T-helper 2 cell treated with Interferon-gamma antibody and Interleukin-4, amounts not matched to agents 100 ng/mL and 5 ng/mL, for 36 hours (primary cell): ENCODE measurements at regions not wholly inside any gene's neighbourhood (a gene's known extent, or its start where the extent isn't known, plus 50 kb on each side); places are given as distances from the start of the nearest gene placed in this dataset.
"Not testable (repeated sequence)": the region's sequence is repeated elsewhere in the genome, so short reads cannot be mapped to it uniquely, and the experiment has no call there.

ENCODE experiments used
- intact Hi-C: fragments of 100-400 bp; cut with micrococcal nuclease; formaldehyde crosslinking; loops from one replicate; pipeline ENCODE4 v1.15.1; 2023

GRCh38 chr10:117492504-117492903, 50.0 kb upstream of the EMX2 start:
- intact Hi-C loops: no loop called here

- intact Hi-C loops: no loop called here
These were observed 54.5 kb upstream of the EMX2 start for GRCh38 chr10:117488004-117488403.

- intact Hi-C loops: no loop called here
These were observed 55.9 kb upstream of the EMX2 start for GRCh38 chr10:117486606-117487005.

- intact Hi-C loops: no loop called here
These were observed 59.4 kb upstream of the EMX2 start for GRCh38 chr10:117483056-117483590.

GRCh38 chr10:117481011-117481410, 61.5 kb upstream of the EMX2 start:
- intact Hi-C loops: not testable (repeated sequence)

- intact Hi-C loops: no loop called here
These were observed 62.4 kb upstream of the EMX2 start for GRCh38 chr10:117480097-117480496.

- intact Hi-C loops: no loop called here
These were observed 64.4 kb upstream of the EMX2 start for GRCh38 chr10:117477961-117478670.

GRCh38 chr10:117477211-117477947, 65.2 kb upstream of the EMX2 start:
- intact Hi-C loops: no loop called here

GRCh38 chr10:117476716-117477115, 65.8 kb upstream of the EMX2 start:
- intact Hi-C loops: no loop called here

GRCh38 chr10:117476281-117476680, 66.3 kb upstream of the EMX2 start:
- intact Hi-C loops: no loop called here

- intact Hi-C loops: no loop called here
These were observed 69.7 kb upstream of the EMX2 start for GRCh38 chr10:117472872-117473271.

GRCh38 chr10:117471344-117471874, 71.1 kb upstream of the EMX2 start:
- intact Hi-C loops: no loop called here

GRCh38 chr10:117470733-117471132, 71.8 kb upstream of the EMX2 start:
- intact Hi-C loops: no loop called here

GRCh38 chr10:117468665-117469064, 73.9 kb upstream of the EMX2 start:
- intact Hi-C loops: no loop called here

GRCh38 chr10:117464176-117464575, 78.4 kb upstream of the EMX2 start:
- intact Hi-C loops: no loop called here

- intact Hi-C loops: no loop called here
These were observed 79.0 kb upstream of the EMX2 start for GRCh38 chr10:117463545-117463920.

- intact Hi-C loops: no loop called here
These were observed 79.6 kb upstream of the EMX2 start for GRCh38 chr10:117462816-117463544.

GRCh38 chr10:117462424-117462792, 80.1 kb upstream of the EMX2 start:
- intact Hi-C loops: no loop called here

- intact Hi-C loops: no loop called here
These were observed 80.7 kb upstream of the EMX2 start for GRCh38 chr10:117461766-117462423.

- intact Hi-C loops: no loop called here
These were observed 81.4 kb upstream of the EMX2 start for GRCh38 chr10:117460846-117461765.
